Gastroesophageal sphincter (tissue), 3 donors: ENCODE measurements at regions not wholly inside any gene's neighbourhood (a gene's known extent, or its start where the extent isn't known, plus 50 kb on each side); places are given as distances from the start of the nearest gene placed in this dataset.

ENCODE experiments used
- EP300 ChIP-seq: sonication (generic); formaldehyde crosslinking; IDR thresholded peaks from one replicate; pipeline ENCODE4 v1.6.1; 2017; ENCODE audit warnings: antibody characterized with exemption, mild to moderate bottlenecking
- TF ChIP-seq, protein P1 (sequence below), 4 experiments: fragments of 200-600 bp in 2 of 4; fragments of 450-650 bp in 2 of 4; sonication (generic) in 1 of 4; IDR thresholded peaks; one replicate each; pipeline ENCODE4 v1.5.1; 2017 to 2019; ENCODE audit warnings: antibody characterized with exemption in 4 of 4, mild to moderate bottlenecking in 2 of 4, moderate library complexity in 2 of 4

GRCh38 chr15:61421470-61421869, 192.4 kb upstream of the RORA start:
- TF ChIP-seq, protein P1, sequence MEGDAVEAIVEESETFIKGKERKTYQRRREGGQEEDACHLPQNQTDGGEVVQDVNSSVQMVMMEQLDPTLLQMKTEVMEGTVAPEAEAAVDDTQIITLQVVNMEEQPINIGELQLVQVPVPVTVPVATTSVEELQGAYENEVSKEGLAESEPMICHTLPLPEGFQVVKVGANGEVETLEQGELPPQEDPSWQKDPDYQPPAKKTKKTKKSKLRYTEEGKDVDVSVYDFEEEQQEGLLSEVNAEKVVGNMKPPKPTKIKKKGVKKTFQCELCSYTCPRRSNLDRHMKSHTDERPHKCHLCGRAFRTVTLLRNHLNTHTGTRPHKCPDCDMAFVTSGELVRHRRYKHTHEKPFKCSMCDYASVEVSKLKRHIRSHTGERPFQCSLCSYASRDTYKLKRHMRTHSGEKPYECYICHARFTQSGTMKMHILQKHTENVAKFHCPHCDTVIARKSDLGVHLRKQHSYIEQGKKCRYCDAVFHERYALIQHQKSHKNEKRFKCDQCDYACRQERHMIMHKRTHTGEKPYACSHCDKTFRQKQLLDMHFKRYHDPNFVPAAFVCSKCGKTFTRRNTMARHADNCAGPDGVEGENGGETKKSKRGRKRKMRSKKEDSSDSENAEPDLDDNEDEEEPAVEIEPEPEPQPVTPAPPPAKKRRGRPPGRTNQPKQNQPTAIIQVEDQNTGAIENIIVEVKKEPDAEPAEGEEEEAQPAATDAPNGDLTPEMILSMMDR (IDR thresholded peaks at IDR 0.05) = no peak
- no peak for TF ChIP-seq EP300
